ENCODE measurements at regions not wholly inside any gene's neighbourhood (a gene's known extent, or its start where the extent isn't known, plus 50 kb on each side); places are given as distances from the start of the nearest gene placed in this dataset.

- no peaks in the 10 kb centered on the region for H3K27me3 ChIP-seq (ENCODE audit: control insufficient read depth in 4 of 4, insufficient read depth in 4 of 4, low read length in 3 of 4)
- TF ChIP-seq REST (IDR thresholded peaks at IDR 0.05): no peak
- no peak for TF ChIP-seq YY1 (IDR thresholded peaks at IDR 0.05)
- TF ChIP-seq MAX (IDR thresholded peaks at IDR 0.05): no peak
- TF ChIP-seq ZBTB33 (IDR thresholded peaks at IDR 0.05): no peak
- no peak for TF ChIP-seq HNF4A (conservative IDR thresholded peaks at IDR 0.05)
- H3K4me1 ChIP-seq (ENCODE audit: control insufficient read depth in 4 of 4, insufficient read depth in 4 of 4, low read length in 3 of 4): no peaks in the 10 kb centered on the region
- peaks cover 0 to 3% (median 0%) of the 10 kb centered on the region in 4 donors for H3K9me3 ChIP-seq (ENCODE audit: control insufficient read depth in 4 of 4, low read length in 3 of 4)
- H3K36me3 ChIP-seq (ENCODE audit: control insufficient read depth in 4 of 4, insufficient read depth in 3 of 4, low read depth in 1 of 4, low read length in 3 of 4): no peaks in the 10 kb centered on the region
- H3K4me3 ChIP-seq (ENCODE audit: low read depth in 1 of 3, low read length in 3 of 3): no peak overlapping the region
- WGBS: 89% methylated on average over 3 of the region's 3 CpGs
- no peak overlapping the region for H3K27ac ChIP-seq (ENCODE audit: low read depth in 1 of 2, low read length in 2 of 2)
- H3K9ac ChIP-seq (ENCODE audit: low read depth in 1 of 2, low read length in 2 of 2): no peak overlapping the region
- DNase-seq (ENCODE audit: low spot score): no peak
Observed at GRCh38 chr11:92297567-92298553, 73.2 kb downstream of the FAT3 start.

GRCh38 chr11:92300876-92301275 lies 76.3 kb downstream of the FAT3 start:
- TF ChIP-seq MAX (IDR thresholded peaks at IDR 0.05) (no peak), YY1 (IDR thresholded peaks at IDR 0.05) (no peak)
- DNase-seq (ENCODE audit: low spot score): no peak
- 88% methylated on average over 2 of the region's 2 CpGs for WGBS
- H3K27ac ChIP-seq (ENCODE audit: low read depth in 1 of 2, low read length in 2 of 2): no peak overlapping the region
- H3K36me3 ChIP-seq (ENCODE audit: control insufficient read depth in 4 of 4, insufficient read depth in 3 of 4, low read depth in 1 of 4, low read length in 3 of 4): no peaks in the 10 kb centered on the region
- H3K9ac ChIP-seq (ENCODE audit: low read depth in 1 of 2, low read length in 2 of 2): no peak overlapping the region
- H3K27me3 ChIP-seq (ENCODE audit: control insufficient read depth in 4 of 4, insufficient read depth in 4 of 4, low read length in 3 of 4): no peaks in the 10 kb centered on the region
- no peaks in the 10 kb centered on the region for H3K9me3 ChIP-seq (ENCODE audit: control insufficient read depth in 4 of 4, low read length in 3 of 4)
- H3K4me1 ChIP-seq (ENCODE audit: control insufficient read depth in 4 of 4, insufficient read depth in 4 of 4, low read length in 3 of 4): no peaks in the 10 kb centered on the region
- no peak overlapping the region for H3K4me3 ChIP-seq (ENCODE audit: low read depth in 1 of 3, low read length in 3 of 3)

GRCh38 chr11:92302770-92303169 lies 78.2 kb downstream of the FAT3 start:
- Histone ChIP-seq H3K36me3 (ENCODE audit: control insufficient read depth in 4 of 4, insufficient read depth in 3 of 4, low read depth in 1 of 4, low read length in 3 of 4) (no peaks in the 10 kb centered on the region), H3K9ac (ENCODE audit: low read depth in 1 of 2, low read length in 2 of 2) (no peak overlapping the region), H3K27ac (ENCODE audit: low read depth in 1 of 2, low read length in 2 of 2) (no peak overlapping the region), H3K9me3 (ENCODE audit: control insufficient read depth in 4 of 4, low read length in 3 of 4) (no peaks in the 10 kb centered on the region), H3K27me3 (ENCODE audit: control insufficient read depth in 4 of 4, insufficient read depth in 4 of 4, low read length in 3 of 4) (no peaks in the 10 kb centered on the region), H3K4me1 (ENCODE audit: control insufficient read depth in 4 of 4, insufficient read depth in 4 of 4, low read length in 3 of 4) (peaks cover 0 to 5% (median 2%) of the 10 kb centered on the region in 4 donors), H3K4me3 (ENCODE audit: low read depth in 1 of 3, low read length in 3 of 3) (no peak overlapping the region)
- 95% methylated on average over 4 of the region's 4 CpGs for WGBS
- DNase-seq (ENCODE audit: low spot score): no peak
- no peak for TF ChIP-seq SP1 (IDR thresholded peaks at IDR 0.05)
- no peak for TF ChIP-seq MAX (IDR thresholded peaks at IDR 0.05)
- TF ChIP-seq TAF1 (conservative IDR thresholded peaks at IDR 0.05): no peak
- TF ChIP-seq ZBTB33 (IDR thresholded peaks at IDR 0.05): no peak
- no peak for TF ChIP-seq NR2F2 (IDR thresholded peaks at IDR 0.05)
- TF ChIP-seq JUND (IDR thresholded peaks at IDR 0.05): no peak
- no peak for TF ChIP-seq FOXA1 (IDR thresholded peaks at IDR 0.05)
- no peak for TF ChIP-seq GABPA (IDR thresholded peaks at IDR 0.05 in 1 of 2, conservative IDR thresholded peaks at IDR 0.05 in 1 of 2)
- TF ChIP-seq ATF3 (IDR thresholded peaks at IDR 0.05): no peak
- TF ChIP-seq REST (IDR thresholded peaks at IDR 0.05): no peak

Measured in liver (tissue), 7 donors.